GM21786 (cell line): ENCODE measurements at regions not wholly inside any gene's neighbourhood (a gene's known extent, or its start where the extent isn't known, plus 50 kb on each side); places are given as distances from the start of the nearest gene placed in this dataset.

Experiments used
- ATAC-seq: cut with Tn5 transposase; IDR thresholded peaks from one replicate; pipeline ENCODE4 v1.9.1; 2021; ENCODE audit not compliant: unreplicated experiment

DNA sequence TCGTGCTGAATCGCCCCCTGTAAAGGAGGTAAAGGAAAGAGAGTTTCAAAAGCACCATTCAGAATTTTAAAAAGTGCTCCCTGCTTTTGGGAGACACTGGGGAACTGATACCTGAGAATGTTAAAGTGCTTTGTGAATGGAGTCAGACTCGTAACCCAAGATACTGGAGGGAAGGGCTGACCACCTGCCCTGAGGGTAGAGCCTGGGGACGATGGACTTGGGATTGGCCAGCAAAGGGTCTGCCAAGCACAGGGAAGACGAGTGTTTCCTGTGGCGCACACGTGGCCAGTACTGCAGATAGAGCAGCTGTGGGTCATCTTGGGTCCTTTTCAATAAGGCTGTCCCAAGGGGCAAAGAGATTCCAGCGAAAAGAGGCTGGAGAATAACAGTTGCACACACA lies 1284.1 kb upstream of the AUTS2 start:
- no peak for ATAC-seq

DNA sequence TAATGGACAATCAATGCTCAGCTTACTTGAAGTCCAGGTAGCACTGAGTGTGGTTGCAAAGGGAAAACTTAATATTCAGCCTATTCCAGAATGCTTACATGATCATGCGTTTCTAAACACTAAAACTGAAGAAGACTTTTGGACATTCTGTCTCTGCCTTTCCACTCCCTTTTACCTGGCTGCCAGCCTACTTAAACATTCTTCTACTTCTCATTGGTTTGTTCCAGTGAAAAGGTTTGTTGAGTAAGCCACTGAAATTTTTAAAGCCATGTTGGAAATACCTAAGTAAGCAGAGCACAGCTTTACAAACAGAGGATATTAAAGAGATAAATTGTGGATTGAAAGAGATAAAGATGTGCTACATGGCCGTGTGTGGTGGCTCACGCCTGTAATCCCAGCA lies 1280.8 kb upstream of the AUTS2 start:
- no peak for ATAC-seq

DNA sequence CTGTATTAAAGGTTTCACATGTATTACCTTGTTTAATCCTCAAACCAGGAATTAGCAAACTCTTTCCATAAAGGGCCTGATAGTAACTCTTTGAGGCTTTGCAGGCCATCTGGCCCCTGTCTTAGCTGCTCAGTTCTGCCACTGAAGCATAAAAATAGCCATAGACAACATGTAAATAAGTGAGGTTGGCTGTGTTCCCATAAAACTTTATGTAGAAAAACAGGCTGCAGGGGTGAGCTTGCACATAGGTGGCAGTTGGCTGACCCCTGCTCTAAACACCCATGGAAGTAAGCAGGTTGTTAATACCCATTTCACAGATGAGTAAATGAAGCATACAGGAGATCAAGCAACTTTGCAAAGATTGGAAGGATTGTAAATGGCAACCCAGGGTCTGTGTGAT lies 1279.2 kb upstream of the AUTS2 start:
- ATAC-seq: no peak

DNA sequence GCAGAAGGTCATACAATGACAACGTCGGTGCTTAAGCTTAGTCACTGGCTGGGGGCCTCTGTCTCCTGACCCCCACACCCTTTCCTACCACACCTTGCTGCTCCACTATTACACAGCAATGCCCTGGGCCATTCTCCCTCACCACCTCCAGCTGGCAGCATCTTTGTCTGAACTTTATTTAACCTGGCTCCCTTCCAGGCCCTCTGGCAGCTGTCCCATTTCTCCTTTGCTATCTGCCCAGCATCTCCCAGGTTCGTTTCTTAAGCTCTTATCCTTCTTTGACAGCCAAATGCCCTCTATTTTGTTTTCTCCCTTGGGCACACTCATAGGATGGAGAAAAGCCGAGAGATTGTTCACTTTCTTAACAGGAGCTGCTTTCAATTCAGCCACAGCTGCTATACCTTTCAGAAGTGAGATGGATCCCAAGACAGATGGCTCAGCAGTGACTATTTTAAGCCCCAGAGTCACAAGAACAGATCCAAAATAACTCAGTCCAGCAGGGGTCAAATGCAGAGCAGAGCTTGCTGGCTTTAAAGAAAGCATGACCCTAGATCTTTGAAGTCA lies 1277.1 kb upstream of the AUTS2 start:
- no peak for ATAC-seq

DNA sequence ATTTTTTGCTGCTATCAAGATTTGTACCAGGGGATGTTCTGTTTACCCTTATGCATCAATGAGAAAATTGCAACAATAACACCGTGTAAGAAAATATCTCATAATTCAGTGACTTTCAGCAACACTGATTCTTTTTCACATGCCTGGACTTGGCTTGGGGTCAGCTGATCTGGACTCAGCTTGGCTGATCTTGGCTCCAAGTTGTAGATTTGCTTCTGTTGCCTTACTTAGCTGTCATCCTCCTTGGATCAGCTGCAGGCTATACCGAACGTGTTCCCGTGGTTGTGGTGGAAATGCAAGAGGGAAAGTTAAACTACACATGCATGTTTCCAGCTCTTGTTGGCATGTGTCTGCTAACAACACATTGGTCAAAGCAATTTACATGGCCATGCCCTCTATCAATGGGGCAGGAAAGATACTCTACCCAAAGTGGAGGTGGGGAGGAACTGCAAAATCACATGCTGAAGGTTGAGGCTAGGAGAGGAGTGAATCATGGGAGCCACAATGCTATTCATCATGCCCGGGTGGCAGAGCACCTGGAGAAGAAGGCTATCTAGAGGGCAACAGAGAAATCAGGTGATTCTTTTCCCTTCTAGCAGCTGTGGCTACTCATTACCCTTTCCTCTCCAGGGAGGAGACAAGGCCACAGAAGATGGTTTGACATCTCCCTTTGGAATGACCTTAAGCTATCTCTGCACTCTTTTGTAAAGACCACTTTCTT lies 1276.3 kb upstream of the AUTS2 start:
- ATAC-seq: no peak

DNA sequence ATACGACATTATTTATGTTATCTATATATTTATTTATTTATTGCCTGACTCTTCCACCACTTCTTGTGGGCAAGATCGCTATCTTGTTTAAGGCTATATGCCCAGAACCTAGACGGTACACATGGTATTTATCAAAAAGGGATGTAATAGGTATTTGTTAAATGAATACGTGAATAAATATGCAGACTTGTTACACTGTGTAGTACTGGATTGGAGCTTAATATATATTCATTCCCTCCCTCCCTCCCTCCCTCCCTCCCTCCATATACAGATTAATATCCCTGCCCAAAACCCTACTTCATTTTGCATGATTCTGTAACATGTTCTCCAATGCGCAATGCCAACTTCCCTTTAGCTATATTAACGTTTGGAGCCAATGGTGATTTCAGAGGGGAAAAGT lies 1273.7 kb upstream of the AUTS2 start:
- no peak for ATAC-seq

DNA sequence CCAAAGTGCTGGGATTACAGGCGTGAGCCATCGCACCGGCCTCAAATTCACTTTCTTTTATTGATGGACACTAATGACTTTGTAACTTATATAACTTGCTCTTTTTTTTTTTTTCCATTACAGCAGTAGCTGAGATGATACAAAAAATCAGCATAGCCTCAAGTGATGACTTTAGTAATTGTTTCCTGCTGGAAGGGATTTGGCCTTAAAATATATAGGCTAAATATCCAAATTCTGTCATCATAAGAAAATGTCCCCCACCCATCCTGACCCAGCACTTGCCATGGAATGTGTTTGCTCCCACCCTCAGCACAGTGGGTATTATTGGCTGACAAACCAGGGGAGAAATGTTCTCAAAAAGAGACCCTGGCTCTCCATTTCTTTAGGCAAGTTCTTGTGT lies 1264.1 kb upstream of the AUTS2 start:
- no peak for ATAC-seq

DNA sequence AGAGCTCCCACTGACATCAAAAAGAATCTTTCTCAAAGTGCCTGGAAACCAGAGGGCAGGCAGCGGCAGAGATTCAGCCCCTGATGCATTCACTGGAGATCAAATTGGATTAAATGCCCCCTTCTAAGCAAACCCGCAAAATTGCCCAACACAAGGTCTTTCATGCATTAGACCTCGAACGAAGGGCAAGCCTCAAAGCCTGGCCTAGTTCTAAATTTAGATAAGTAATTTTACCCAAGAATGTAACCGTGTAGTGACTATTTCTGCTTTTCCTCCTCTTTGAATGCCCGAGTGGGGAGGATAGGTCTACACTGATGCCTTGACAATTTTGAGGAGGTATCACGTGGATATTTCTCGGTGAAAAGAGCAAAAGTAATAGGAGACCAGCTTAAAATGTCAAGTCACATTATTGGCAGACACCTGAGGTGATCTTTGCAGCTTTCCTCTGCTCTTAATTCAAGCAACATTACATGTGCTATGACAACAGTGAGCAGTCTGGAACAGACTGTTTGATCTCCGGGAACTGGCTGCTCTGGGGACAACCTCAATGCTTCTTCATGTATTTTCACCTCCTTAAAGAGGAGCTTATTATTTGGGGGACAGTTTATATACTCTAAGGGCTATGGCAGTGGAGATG lies 1263.5 kb upstream of the AUTS2 start:
- ATAC-seq: no peak

DNA sequence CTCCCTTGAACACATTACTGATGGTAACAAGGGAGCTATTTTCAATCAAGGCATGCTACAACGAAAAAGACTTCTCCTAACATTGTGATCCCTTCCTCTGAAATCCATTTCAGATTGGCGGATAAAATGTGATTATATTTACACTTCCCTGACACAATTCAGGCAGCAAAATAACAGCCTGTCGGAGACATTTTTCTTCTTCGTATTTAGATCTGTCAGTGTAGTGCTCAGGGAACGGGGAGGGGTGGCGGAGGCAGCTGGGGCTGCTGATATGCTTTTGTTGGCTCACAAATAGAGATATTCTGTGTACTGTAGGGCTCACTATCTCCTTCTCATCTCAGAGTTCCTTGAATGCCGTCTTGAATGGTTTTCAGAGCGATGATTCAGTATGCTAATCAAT lies 1261.7 kb upstream of the AUTS2 start:
- no peak for ATAC-seq

DNA sequence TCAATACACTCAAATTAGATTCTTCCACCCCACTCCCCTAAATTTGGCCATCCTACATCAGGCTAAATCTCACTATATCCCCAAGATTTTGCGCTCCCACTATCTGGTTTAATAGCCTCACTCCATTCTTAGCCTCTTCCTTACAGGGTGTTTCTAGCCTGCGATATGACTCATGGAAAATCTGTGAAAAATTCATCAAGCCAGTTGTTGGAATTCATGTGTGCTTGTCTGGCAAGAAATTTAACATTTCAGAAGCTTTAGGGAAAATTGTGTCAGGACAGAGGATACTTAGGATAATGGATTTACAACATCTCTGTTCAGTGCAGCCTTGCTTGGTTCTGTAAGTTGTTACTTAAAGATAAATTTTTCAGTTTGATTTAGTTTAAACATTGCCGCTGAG lies 1249.9 kb upstream of the AUTS2 start:
- ATAC-seq: no peak

DNA sequence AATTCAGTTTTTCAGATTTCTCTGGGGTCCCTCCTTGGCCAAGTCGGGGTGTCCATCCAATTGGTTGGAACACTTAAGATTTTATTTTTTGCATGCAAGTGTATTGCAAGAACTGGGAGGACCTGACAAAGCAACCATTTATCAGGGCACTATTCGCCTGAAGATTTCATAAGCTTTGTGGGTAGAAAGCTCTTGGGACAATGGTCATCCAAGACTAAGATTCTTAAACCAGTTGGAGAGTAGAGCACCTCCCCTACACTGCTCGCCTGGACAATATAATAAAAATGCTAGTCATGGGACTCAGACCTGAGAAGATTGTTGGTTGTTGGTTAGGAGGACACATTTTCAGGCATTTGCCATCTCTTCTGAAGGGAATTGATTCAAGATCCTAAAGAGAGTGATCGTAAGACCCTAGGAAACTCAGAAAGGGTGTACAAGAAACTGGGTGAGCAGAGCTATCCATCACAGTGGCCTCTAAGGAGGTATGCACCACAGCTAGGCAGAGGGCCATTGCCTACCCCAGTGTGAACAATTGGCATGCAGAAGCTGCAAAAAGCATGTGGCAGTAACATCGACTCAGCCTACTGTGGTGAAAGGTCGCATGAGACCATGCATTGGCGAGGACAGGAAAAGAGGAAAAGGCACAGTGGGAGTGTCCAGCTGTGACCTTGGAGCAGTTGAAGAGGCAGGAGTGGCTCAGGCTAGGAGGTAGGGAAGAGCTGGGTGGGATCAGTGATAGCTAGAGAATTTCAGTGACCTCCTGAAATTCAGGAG lies 1235.3 kb upstream of the AUTS2 start:
- no peak for ATAC-seq

DNA sequence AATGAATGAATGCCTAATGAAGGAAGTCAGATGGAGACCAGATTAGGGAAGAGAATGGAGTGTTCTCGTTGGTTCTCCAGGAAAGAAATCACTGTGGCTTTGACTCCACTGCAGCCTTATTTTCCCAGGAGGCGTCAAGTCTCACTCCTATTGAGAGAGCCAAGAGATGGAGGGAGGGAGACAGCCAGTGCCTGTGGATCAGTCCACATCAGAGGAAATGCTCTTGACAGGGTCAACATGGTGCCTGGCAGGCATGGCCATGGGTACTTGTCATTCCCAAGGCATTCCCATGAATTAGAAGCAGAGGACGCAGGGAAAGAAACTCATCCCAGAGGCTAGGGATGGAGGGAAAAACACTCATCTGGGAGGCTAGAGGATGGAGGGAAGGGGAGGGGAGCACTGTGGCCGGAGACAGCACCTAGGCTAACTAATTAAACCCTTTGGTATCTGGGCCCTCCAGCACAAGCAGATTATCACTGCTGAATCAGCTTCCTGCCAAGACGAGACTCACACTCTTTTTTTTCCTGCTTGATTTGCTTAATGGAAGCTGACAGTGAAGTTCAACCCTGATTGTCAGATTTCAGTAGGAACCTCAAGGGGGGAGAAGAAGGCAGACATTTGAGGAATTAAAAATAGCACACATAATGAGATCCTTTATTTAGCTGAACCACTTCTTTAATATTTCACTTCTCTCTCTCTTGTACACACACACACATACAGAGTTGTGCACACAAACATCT lies 1233.2 kb upstream of the AUTS2 start:
- ATAC-seq: no peak

DNA sequence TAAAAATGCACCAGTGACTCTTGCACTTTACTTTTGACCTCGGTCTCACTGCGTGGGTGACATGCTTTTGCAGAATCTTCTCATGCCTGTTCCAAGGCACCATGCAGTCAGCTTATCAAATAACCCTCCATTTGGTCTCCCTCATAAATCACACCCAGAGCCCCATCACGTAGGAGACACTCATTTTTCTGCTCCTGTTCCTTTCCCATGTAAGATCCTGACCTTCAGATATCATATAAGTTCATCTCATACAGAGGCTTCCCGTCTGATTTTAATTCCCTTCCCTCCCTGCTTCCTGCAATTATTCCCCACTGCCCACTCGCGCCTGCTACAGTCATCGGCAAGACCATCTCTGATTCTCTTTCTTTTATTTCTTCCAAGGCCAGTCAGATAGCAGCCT lies 1226.3 kb upstream of the AUTS2 start:
- no peak for ATAC-seq

DNA sequence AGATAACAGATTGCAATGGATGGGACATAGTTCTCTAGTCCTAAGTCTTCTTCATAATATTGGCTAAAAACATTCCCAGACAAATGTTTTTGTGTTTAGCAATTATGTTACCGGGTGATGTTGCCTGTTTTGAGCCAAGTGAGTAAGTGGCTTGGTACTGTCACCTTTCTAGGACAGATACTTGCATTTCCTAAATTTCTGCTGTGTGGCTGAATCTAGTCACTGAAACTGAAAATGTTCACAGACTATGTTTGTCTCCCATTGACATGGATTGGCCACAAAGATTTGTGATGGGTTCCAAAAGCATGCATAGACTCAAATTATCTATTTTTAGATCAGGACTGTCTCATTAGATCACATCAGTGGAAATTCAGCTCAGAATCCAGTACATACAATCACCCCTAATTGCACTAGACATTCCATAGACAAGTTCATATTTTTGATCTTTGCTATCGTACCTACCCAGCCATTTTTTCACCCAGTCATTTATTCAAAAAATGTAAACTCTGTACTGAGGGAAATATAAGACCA lies 1222.1 kb upstream of the AUTS2 start:
- no peak for ATAC-seq

DNA sequence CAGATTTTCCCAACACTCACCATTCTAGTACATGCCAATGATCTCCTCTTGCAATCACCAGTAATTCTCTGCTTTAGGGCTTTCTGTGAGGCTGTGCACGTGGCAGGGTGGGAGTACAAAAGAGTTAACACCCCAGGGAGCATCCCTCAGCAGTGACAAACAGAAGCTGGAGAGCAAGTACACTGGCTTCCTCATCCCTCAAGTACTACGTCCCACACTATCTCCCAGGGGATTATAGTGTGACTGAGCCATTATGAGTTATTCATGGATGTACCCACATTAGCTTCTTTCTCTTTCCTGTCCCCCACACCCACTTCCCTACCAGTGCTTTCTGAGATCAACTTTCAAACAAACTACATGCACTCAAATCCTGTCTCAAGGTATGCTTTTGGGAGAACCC lies 1216.5 kb upstream of the AUTS2 start:
- no peak for ATAC-seq

DNA sequence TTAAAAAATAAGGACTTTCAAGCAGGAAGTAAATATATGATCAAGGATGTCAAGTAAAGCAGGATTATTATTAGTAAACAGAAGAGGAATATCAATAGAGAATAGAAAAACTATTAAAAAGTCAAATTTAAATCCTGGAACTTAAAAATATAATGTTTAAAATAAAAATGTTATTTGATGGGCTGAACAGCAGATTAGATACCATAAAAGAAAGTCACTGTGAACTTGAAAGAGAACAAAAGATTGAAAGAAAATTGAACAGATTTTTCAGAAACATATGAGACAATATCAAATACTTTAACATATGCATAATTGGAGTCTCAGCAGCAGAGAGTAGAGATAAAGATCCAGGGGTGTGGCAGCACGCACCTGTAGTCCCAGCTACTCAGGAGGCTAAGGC lies 1213.7 kb upstream of the AUTS2 start:
- no peak for ATAC-seq

DNA sequence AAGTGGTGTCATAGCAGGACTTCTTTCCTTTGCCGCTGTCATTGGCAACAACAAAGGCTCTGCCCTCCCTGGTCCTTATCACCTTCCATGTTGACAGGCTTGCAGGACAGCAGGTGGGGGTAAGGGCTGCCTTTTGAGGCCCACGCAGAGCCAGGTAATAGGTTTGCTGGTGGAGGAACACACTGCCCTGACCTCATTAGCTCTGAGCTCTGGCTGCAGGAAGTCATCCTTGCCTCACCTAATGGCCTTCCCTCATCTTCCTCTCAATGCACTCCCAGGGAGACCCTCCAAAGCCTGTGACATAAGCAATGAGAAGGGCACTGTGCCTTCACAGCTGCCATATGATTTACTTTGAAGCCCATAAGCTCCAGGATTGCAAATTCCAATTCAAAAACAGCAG lies 1205.2 kb upstream of the AUTS2 start:
- no peak for ATAC-seq

DNA sequence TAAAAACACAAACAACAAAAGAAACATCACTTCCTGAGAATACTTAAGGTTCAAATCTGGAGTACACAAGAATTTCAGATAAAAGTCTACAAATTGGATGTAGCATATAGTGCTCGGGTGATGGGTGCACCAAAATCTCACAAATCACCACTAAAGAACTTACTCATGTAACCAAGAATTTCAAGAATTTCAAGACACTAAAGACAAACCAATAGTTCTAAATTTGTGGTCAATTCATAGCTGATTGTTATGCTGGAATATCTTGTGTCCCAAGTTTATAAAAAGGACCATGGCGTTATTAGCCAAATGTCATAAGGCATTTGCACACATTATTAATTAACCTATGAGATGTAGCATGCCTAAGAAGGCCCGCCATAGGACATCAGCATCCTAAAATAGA lies 1204.1 kb upstream of the AUTS2 start:
- no peak for ATAC-seq

DNA sequence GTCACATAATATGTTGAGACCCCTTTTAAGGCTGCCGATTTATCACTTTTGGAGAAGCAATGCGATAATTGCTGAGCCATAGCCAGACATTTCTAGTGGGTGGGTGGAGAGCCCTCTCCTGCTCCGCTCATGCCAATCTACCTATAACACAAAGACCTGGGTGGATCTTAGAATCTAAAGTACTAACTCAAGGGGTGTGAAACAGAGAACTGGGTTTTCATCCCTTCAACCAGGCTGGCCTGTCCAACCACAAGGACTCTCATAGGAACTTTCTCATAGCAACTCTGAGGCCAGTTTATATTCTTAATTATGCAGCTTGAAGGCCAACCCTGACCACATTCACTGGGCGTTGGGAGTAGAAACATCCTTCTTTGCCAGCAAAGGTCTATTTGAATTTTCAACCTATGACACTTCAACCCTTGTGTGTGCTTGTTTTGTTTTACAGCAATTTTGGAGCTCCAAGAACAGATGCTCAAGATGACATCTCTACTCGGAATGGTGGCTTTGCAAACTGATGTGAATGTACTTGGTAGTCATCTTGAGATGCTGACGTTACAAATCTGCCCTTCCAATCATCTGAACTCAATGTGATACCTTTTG lies 1198.2 kb upstream of the AUTS2 start:
- no peak for ATAC-seq

DNA sequence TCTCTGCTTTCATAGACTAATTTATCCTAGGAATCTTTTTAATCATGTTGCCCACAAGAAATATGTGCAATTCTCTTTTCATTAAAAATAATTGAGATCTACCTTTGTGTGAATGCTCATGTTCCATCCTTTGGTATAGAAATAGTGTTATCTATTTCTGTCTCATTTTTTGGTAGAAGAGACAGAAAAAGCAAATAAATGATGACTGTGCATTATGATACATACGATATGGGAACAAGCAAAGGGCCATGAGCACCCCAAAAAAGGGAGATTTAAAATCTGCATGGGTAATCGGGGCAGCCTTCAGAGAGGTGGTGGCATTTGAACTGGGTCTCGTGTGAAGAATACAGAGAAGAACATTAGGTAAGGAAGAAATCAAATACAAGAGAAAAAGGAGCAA lies 1197.5 kb upstream of the AUTS2 start:
- ATAC-seq: no peak

DNA sequence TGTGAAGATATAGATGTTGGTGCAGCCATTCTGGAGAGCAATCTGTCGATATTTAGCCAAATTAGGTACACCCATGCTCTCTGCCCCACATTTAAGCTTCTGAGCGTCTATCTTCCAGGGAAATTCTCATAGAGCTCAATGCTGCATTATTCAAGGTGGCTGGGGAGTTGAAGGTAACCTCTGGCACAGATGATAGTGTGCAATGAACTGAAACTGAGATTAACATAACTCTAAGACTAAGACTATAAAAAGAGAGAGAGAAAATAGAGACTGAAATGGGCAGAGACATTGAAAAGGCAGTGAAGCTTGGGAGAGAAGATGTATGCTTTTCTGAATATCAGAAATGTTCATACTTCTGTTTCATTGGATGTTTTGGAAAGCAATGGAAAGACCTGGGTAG lies 1197.0 kb upstream of the AUTS2 start:
- ATAC-seq: no peak
